DMS53 treated with DMSO at 0.1 percent for 48 hours (cell line): ENCODE measurements at regions not wholly inside any gene's neighbourhood (a gene's known extent, or its start where the extent isn't known, plus 50 kb on each side); places are given as distances from the start of the nearest gene placed in this dataset.
A peak's percentile ranks its signal among the peaks of the same experiment; 100 is the strongest.
"Not testable (repeated sequence)": the region's sequence is repeated elsewhere in the genome, so short reads cannot be mapped to it uniquely, and the experiment has no call there.

ENCODE experiments used
- DNase-seq: peaks from one replicate; lab custom pipeline; 2025; ENCODE audit not compliant: unreplicated experiment; lab: John Stamatoyannopoulos, UW

DNA sequence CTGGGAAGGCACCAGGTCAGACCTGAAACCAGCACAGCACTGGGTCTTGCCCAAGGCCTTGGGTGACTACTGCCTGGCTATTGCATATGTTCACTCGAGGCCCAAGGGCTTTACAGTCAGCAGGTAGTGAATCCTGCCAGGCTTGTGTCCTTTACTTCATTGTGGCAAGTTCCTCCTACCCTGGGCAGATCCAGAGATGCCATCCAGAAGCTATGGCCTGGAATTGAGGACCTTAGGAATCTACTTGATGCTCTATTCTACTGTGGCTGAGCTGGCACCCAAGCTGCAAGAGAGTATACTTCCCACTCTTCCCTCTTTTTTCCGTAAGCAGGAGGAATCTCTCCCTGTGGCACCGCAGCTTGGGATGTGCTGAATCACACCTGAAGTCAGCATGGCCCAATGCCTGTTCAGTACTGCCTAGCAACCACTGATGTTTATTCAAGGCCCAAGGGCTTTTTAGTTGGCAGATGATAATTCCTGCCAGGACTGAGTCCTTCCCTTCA, 246.7 kb upstream of the CTBP2 start:
- peak; percentile 52 for DNase-seq

DNA sequence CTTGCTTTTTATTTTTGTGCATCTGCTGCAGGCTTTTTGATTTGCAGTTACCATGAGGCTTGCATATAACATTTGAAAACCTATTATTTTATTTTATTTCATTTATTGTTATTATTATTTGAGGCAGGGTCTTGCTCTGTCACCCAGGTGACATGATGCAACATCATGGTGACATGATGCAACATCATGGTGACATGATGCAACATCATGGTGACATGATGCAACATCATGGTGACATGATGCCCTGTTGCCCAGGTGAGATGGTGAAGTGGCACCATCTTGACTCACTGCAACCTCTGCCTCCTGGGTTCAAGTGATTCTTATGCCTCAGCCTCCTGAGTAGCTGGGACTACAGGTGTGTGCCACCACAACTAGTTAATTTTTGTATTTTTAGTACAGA, 244.5 kb upstream of the CTBP2 start:
- DNase-seq: not testable (repeated sequence)

DNA sequence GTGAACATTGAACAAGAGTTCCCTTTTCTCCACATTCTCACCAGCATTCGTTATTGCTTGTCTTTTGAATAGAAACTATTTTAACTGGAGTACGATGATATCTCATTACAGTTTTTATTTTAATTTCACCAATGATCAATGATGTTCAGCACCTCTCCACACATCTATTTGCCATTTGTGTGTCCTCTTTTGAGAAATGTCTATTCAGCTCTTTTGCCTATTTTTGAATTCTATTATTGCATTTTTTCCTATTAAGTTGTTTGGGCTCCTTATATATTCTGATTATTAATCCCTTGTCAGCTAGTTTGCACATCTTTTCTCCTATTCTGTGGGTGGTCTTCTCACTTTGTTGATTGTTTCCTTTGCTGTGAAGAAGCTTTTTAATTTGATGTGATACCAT, 241.1 kb upstream of the CTBP2 start:
- no peak for DNase-seq

DNA sequence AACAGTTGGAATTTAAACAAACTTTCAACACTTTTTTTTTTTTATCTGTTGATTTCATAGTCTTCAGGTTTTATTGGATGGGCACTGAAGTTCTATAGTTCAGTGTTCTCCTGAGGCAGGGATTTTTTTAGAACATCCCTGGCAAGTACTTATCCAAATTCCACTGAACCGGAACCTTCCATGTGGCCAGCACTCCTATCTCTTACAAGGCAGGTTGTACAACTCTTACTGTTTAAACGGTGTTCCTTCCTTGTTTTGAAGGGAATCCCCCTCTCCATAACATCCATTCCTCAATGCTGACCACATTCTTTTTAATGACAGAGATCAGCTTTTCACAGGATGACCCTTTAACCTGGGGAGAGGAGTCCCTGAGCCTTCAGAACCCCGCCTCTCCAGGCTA, 238.9 kb upstream of the CTBP2 start:
- peak; percentile 29 for DNase-seq

DNA sequence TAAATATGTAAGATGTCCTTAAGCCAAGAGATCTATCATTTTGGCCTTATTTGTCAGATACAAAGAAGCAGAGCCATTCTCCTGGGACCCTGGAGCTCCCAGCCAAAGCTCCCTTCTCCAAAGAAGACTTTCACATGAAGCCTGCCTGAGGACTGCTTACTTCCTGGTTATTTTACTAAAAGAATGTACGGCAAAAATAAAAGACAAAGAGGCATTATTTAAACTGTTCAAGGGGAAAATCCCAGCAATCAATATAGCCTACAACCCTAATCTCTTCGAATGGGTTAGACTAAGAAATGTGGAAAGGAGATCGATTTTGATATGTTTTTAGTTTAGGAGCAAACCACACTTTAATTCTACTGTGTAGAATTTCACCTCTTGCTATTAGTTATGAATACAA, 237.9 kb upstream of the CTBP2 start:
- DNase-seq: no peak

DNA sequence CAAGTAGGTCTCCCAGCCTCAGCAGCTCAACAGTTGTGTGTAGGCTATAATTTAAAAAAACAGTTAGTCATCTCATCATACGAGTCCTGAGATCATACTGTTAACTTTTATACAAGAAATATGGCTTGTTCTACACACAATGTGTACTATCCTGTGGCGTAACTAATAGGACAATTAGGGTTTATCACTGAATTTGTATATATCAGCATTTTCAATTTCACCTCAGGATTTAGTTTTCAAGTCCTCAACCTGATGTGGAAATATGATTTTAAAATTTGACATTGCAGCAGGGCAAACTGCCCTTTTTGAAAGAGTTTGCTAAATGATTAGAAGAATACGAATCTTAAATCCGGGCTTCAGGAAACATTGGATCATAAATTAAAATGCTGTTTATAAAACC, 237.2 kb upstream of the CTBP2 start:
- no peak for DNase-seq

DNA sequence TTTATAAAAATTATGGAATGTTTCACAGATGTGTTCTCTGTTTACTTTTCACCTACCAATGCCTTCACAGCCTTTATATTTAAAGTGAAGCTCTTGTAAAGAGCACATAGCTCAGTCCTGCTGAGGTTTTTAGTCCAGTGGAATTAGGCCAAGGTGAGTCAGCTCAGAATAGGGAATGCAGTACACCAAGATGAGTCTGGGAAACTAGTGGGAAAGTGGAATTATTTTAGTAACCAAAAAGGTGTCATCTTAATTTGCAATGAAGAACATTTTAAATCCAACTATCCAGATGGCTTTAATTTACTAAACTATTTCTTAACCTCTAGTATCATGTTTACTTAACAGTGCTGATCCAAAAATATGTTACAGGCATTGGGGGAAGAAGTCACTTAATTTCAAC, 236.3 kb upstream of the CTBP2 start:
- DNase-seq: no peak

DNA sequence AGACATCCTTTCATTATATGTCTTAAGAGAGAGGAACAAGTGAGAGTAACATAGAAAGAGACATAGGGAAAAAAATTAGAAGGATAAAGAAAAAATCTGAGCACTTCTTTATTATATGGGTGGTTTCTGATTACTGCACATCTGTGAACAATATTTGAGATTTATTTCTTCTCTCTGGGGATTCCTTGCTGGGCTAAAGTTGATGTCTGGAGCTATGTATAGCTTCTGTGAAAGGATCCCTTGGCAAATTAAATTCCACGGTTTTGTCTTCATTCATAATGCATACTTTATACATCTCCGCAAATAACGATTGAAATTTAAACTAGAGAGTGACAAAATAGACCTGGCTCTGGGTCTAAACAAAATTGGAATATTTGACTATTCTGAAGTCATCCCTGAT, 232.2 kb upstream of the CTBP2 start:
- no peak for DNase-seq

DNA sequence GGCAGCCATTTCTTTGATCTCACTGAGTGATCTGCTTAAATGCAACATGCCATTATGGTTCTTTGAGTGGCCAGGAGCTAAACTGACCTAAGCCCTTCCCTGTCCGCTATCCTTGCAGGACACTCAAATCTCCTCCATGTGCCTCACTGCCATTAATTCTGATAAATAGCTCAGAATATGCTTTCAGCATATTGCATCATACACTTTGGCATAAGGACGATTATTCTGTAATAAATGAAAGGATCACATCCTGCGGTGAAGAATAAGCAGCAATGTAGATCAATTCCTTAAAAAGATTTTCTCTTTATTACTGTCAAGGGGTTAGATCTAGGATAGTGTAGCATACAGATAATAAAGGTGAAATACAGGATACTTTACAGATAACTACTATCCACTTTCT, 231.8 kb upstream of the CTBP2 start:
- DNase-seq: no peak

DNA sequence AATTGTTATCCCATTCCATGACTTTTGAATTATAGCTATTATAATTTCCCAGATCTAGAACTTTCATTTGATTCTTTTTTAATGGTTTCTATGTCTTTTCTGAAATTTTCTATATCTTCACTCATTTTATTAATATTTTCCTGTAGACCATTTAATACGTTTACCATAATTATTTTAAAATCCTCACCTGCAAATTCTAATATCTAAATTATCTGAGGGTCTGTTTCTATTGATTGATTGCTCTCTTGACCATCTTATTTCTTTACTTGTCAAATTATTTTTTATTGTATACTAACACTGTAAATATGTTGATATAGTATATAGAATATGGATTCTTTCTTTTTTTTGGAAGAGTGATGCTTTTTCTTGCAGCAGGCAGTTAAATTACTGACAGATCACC, 229.3 kb upstream of the CTBP2 start:
- no peak for DNase-seq

DNA sequence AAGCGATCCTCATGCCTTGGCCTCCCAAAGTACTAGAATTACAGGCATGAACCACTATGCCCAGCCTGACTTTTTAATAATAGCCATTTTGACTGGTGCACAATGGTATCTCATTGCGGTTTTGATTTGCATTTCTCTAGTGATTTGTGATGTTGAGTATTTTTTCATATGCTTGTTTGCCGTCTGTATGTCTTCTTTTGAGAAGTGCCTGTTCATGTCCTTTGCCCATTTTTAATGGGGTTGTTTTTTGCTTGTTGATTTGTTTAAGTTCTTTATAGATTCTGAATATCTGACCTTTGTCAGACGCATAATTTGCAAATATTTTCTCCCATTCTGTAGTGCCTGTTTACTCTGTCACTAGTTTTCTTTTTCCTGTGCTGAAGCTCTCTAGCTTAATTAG, 219.2 kb upstream of the CTBP2 start:
- no peak for DNase-seq

DNA sequence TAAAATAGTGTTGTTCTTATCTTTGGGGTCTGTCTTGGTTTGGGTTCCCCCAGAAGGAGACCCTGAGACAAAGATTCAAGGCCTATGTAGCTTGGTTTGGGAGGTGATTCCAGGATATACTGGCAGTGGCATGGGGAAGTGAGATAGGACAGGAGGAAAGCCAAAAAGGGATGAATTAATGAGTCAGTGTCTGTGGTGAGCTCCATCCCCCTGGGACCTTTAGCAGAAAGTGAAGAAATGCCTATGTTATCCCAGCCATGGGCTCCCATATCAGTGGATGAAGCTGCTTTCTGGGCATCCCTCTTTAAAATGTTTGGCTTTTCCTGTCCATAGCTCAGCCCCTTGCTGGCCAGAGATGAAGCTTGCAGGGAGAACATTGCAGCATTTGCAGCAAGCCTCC, 217.0 kb upstream of the CTBP2 start:
- no peak for DNase-seq

DNA sequence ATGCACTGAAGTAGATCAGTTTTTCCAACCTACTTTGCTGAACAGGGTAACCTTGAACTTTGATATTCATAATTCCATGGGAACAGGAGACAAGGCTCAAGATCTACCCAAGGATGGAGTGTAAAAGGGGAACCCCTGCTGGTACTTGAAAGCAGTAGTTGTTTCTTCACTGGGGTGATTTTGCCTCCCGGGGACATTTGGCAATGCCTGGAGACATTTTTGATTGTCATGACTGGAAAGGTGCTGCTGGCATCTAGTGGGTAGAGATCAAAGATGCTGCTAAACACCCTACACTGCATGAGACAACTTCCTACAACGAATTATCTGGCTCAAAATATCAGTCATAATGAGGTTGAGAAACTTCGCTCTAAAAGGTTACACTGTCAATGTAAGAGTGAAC, 214.8 kb upstream of the CTBP2 start:
- no peak for DNase-seq

DNA sequence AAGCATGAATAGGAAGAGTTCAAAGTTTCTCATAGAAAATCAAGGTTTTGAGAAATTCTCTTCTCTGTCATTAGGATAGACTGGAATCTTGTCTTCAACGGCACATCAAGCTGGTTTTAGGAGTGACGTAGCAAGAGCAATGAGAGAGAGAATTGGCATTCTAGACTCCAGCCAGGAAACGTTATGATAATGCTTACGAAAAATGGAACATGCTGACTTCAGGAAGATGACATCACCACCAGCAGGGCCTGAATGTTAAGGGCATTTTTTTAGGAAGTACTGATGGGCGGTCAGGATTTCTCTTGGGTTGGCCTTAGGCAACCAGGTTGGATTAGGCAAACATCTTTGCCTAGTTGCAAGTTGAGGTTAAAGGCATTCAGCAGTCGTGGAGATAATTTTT, 213.2 kb upstream of the CTBP2 start:
- no peak for DNase-seq

DNA sequence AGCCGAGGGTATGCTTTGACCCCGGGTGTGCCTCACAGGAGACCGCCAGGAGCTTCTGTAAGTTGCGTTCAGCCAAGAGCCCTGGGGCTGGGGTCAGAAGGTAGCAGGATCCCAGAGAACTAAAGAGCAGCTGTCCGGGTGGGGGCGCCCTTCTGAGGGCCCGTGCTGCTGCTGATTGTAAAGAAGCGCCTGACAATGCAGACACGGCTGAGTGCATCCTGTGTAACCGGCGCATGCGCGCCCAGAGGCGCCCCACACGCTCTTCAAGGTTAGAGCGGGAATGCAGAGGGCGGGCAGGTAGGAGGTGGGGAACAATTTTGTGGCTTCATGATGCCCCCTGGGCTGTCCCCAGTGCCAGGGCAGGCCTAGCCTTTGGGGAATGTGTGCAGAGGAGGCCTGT, 210.2 kb upstream of the CTBP2 start:
- DNase-seq: no peak

DNA sequence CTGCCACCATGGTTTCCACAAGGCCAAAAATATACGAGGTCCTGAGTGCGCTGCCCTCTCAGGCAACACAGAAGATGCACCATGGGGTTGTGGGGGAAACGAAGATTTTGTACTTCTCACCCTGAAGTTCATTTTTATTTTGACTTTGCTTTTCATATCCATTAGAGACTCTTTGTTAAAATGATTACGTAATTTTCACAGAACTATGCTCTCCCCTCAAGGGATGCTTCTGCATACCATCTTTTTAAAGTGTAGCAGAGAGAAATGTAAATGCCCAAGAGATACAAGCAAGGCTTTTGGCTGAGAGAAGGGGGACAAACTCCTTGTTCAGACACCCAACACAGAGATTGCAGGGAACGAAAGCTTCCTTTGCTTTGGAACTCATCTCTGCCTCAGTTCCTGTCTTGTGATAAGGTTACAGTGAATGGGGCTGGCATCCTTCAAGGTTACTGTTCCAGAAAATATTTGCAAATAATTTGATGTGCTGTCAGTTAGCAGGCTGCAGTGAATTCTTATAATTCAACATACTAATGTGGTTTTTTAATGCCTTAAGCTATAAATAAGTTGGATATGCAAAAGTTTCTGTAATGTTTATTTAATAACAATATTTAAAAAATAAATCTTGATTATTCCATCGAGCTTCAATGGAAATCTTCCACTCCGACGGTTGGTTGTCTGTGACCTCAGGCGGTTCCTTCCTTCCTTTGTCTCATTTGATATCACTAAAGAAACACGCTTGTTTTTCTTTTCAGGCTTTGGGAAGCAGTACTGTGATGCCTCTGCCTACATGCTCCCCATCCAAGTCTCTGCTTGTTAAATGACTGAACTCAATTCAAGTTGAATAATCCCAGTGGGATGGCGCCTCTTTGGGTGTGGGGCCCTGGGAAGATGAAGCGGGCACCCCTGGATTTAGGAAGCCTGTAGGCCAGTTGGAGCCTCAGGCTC, 209.3 kb upstream of the CTBP2 start:
- no peak for DNase-seq

DNA sequence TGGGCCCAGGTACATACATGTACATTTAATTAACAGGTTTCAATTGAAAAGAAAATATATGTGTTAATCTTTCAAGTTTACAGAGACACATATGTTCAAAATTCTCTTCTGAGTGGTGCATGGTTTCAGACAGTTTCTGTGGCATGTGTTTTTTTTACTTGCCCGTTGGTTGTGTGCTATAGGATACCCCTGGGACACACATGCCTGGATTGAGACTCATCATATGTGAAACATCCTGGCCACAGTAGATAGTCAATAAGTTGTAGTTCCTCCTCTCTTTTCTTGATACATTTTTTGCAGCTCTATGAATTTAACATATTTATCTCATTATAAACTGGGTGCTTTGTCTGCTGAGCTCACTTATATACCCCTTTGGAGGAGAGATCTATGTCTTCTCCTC, 207.8 kb upstream of the CTBP2 start:
- DNase-seq: no peak

DNA sequence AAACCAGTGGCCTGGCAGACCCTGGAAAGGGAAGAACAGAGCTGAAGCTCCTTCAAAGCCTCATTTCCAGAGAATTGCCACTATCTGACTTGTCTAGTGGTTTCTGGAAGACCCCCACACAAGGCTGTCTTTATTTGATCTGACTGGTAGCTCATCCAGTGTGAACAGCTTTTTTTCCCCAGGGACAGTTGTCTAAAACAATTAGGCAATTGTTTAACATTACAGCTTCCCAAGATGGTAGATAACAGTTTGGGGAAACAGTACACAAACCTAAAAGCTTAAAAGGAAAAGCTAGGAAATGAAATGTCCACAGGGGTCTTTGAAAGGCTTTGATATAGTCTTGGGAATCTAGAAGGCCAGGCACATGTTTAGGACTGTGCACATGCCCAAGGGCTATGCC, 203.4 kb upstream of the CTBP2 start:
- no peak for DNase-seq

DNA sequence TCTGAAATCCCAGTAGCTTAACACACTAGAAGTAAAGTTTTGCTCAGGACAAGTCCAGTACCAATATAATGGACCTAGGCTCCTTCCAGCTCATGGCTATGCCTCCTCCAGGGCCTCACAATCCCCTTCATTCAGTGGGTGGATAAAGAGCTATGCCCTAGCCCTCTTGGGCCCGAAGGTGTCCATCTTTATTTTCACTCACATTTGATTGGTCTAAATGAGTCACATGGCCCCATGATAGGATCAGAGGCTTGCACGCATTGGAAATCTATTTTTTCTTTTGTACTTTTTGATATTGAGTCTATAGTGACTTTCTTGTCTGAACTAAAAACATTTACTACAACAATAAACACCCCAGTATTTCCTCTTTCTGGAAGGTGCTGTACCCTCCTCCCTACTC, 202.6 kb upstream of the CTBP2 start:
- DNase-seq: no peak

DNA sequence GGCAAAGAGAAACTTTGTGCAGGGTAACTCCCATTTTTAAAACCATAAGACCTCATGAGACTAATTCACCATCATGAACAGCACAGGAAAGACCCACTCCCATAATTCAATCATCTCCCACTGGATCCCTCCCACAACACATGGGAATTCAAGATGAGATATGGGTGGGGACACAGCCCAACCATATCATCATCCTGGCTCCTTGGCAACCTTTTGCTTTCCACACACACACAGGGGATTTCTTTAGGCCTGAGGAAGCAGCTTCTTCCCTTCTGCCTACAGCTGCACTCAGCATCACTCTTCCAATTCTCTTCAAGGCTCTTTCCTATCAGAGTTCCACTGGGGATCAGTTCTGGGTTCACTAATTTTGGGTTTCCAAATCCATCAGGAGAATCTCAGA, 199.0 kb upstream of the CTBP2 start:
- DNase-seq: no peak

DNA sequence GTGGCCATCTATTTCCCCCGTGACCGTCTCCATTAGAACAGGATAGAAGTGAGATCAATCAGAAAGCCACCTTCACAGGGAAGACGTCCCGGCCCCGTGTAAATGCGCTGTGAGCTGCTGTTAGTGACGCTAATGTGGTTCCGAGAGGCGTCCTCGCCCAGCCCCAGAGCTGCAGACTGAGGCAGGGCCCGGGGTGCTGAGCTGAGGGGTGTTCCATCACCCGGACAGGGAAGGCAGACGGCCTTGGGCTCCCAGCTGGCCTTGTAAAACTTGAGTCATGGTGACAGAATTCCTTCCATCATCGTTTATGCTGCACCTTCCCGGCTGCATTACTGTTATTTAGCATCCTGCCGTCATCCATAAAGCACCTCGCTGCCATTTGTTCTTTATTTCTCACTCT, 195.3 kb upstream of the CTBP2 start:
- DNase-seq: no peak

DNA sequence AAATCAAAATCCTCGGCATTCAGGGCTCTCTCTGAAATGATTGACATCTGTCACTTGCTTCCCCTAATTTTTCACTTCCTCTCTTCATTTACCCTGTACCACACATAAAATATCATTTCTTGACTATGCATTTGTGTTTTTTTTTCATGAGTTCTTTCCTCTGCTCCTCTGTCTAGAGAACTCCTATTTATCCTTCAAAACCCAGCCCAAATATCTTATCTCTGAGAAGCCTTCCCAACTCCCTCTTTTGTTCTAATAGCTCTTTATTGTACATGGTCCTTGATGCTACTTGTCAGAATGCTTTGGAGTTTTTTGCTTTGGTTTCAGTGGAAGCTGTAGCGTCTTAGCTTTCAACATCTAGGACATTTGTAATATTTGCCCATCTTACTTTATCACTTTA, 190.2 kb upstream of the CTBP2 start:
- no peak for DNase-seq

DNA sequence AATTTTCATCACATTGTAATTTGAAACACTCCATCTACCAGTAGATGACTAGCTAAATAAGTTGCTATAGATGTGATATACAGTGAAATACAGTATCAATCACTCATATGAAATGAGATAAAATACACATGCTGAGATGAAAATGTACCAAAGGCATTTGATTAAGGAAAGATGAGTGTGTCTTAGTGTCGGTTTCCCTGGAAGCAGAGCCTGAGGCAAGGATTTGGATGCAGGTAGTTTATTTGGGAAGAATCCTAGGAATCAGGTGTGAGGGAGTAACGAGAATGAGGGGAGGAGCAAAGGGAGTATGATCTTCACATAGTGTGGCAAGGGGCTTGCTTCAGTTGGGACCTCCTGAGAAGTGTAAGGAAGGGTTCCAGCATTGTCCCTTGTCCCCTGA, 188.2 kb upstream of the CTBP2 start:
- DNase-seq: no peak
